Activated CD4-positive, CD25-positive, alpha-beta regulatory T cell treated with anti-CD3 and anti-CD28 coated beads, Interleukin-2, amount 50 U/mL, for 16 hours (primary cell): ENCODE measurements at regions not wholly inside any gene's neighbourhood (a gene's known extent, or its start where the extent isn't known, plus 50 kb on each side); places are given as distances from the start of the nearest gene placed in this dataset.
"Not testable (repeated sequence)": the region's sequence is repeated elsewhere in the genome, so short reads cannot be mapped to it uniquely, and the experiment has no call there.

Experiments
- DNase-seq: peaks from one replicate; pipeline ENCODE4 v3.0.0-alpha.2; 2020; ENCODE audit warnings: low read depth, low spot score

GRCh38 chr7:50251765-50252164, 52.8 kb upstream of the IKZF1 start:
- DNase-seq, result no peak

GRCh38 chr7:50246551-50246950, 58.0 kb upstream of the IKZF1 start:
- DNase-seq, result no peak

GRCh38 chr7:50242111-50242510, 62.4 kb upstream of the IKZF1 start:
- DNase-seq, result not testable (repeated sequence)

GRCh38 chr7:50240699-50241098, 63.8 kb upstream of the IKZF1 start:
- DNase-seq, result not testable (repeated sequence)

- DNase-seq, result no peak
Observed at GRCh38 chr7:50229964-50230363, 74.6 kb upstream of the IKZF1 start.

GRCh38 chr7:50228148-50228547, 76.4 kb upstream of the IKZF1 start:
- DNase-seq, result no peak

- no peak for DNase-seq
Observed at GRCh38 chr7:50227726-50228125, 76.8 kb upstream of the IKZF1 start.

- DNase-seq, result no peak
Observed at GRCh38 chr7:50226669-50227068, 77.8 kb upstream of the IKZF1 start.

GRCh38 chr7:50226145-50226544, 78.4 kb upstream of the IKZF1 start:
- no peak for DNase-seq

GRCh38 chr7:50221433-50221832, 83.1 kb upstream of the IKZF1 start:
- DNase-seq, result no peak

GRCh38 chr7:50221028-50221427, 83.5 kb upstream of the IKZF1 start:
- no peak for DNase-seq

GRCh38 chr7:50220273-50220672, 84.2 kb upstream of the IKZF1 start:
- DNase-seq, result no peak

GRCh38 chr7:50217821-50218281, 86.7 kb upstream of the IKZF1 start:
- no peak for DNase-seq

- no peak for DNase-seq
Observed at GRCh38 chr7:50217401-50217800, 87.1 kb upstream of the IKZF1 start.

- no peak for DNase-seq
Observed at GRCh38 chr7:50216626-50217025, 87.9 kb upstream of the IKZF1 start.

GRCh38 chr7:50214771-50215170, 89.7 kb upstream of the IKZF1 start:
- DNase-seq, result no peak

GRCh38 chr7:50214126-50214670, 90.3 kb upstream of the IKZF1 start:
- no peak for DNase-seq

- no peak for DNase-seq
Observed at GRCh38 chr7:50213622-50214017, 90.9 kb upstream of the IKZF1 start.

GRCh38 chr7:50212666-50213621, 91.6 kb upstream of the IKZF1 start:
- no peak for DNase-seq

GRCh38 chr7:50212016-50212325, 92.5 kb upstream of the IKZF1 start:
- no peak for DNase-seq

- DNase-seq, result no peak
Observed at GRCh38 chr7:50211130-50212015, 93.1 kb upstream of the IKZF1 start.

- DNase-seq, result no peak
Observed at GRCh38 chr7:50210706-50211115, 93.8 kb upstream of the IKZF1 start.
